ENCODE measurements at regions not wholly inside any gene's neighbourhood (a gene's known extent, or its start where the extent isn't known, plus 50 kb on each side); places are given as distances from the start of the nearest gene placed in this dataset.

DNA sequence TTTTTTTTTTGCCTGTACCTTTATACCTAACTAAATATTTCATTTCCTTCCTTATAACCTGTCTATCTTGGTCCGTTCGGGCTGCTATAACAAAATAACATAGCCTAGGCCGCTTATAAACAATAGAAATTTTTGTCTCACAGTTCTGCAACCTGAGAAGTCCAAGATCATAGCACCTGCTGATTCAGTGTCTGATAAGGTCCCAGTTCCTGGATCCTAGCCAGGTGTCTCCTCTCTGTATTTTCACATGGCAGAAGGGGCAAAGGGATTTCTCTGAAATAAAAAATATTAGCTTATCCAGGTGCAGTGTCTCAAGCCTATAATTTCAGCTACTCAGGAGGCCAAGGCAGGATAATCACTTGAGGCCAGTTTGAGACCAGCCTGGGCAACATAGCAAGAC lies 1046.6 kb upstream of the USP15 start:
- Histone ChIP-seq H3K79me2 (ENCODE audit: control insufficient read depth, insufficient read depth, low read length) (no peaks in the 10 kb centered on the region), H3K9me3 (replicated peaks; ENCODE audit: control insufficient read depth, insufficient read depth, low read depth, low read length) (no peaks in the 10 kb centered on the region; the same call in 1 of the 2 replicates), H3K4me3 (no peak overlapping the region), H3K9ac (ENCODE audit: insufficient read depth in 1 of 2, low read depth in 2 of 2, low read length in 2 of 2) (no peak overlapping the region), H2AFZ (ENCODE audit: low read depth, low read length) (no peak overlapping the region), H3K27me3 (ENCODE audit: control insufficient read depth in 2 of 2, insufficient read depth in 2 of 2, low read length in 2 of 2) (no peaks in the 10 kb centered on the region), H3K36me3 (ENCODE audit: control insufficient read depth, insufficient read depth, low read length) (no peaks in the 10 kb centered on the region), H3K27ac (ENCODE audit: extremely low read depth, low read depth, low read length) (no peak overlapping the region), H4K20me1 (replicated peaks; ENCODE audit: control insufficient read depth, insufficient read depth, low read length) (no peaks in the 10 kb centered on the region), H3K4me1 (replicated peaks in 1 of 2; ENCODE audit: control insufficient read depth in 2 of 2, insufficient read depth in 2 of 2, low read length in 2 of 2) (no peaks in the 10 kb centered on the region), H3K9me1 (ENCODE audit: control insufficient read depth, insufficient read depth, low read length) (no peaks in the 10 kb centered on the region), H3K4me2 (ENCODE audit: insufficient read depth, low read length) (no peak overlapping the region)
- FAIRE-seq: no peak
- no peak for DNase-seq (ENCODE audit: extremely low read depth in 1 of 4, low spot score in 3 of 4)
- ChIA-PET CTCF (ENCODE audit: low intra/inter-chr PET ratio) (no interaction called here), POLR2A (no interaction called here)
- TF ChIP-seq ADNP (tag; IDR thresholded peaks at IDR 0.05) (no peak), LEF1 (IDR thresholded peaks at IDR 0.05) (no peak), PTBP1 (IDR thresholded peaks at IDR 0.05; ENCODE audit: low read depth, low read length) (no peak), RCOR1 (IDR thresholded peaks at IDR 0.05; ENCODE audit: borderline replicate concordance in 1 of 2, low read depth in 2 of 2, low read length in 2 of 2) (no peak), ZNF12 (CRISPR knock-in tag; IDR thresholded peaks at IDR 0.05) (no peak), ZNF239 (CRISPR knock-in tag; IDR thresholded peaks at IDR 0.05) (no peak), HCFC1 (IDR thresholded peaks at IDR 0.05; ENCODE audit: low read depth, low read length) (no peak), BRCA1 (IDR thresholded peaks at IDR 0.05) (no peak), BRCA1 (CRISPR knock-in tag; IDR thresholded peaks at IDR 0.05) (no peak), RNF2 (IDR thresholded peaks at IDR 0.05) (no peak)
- TF ChIP-seq, protein P1, sequence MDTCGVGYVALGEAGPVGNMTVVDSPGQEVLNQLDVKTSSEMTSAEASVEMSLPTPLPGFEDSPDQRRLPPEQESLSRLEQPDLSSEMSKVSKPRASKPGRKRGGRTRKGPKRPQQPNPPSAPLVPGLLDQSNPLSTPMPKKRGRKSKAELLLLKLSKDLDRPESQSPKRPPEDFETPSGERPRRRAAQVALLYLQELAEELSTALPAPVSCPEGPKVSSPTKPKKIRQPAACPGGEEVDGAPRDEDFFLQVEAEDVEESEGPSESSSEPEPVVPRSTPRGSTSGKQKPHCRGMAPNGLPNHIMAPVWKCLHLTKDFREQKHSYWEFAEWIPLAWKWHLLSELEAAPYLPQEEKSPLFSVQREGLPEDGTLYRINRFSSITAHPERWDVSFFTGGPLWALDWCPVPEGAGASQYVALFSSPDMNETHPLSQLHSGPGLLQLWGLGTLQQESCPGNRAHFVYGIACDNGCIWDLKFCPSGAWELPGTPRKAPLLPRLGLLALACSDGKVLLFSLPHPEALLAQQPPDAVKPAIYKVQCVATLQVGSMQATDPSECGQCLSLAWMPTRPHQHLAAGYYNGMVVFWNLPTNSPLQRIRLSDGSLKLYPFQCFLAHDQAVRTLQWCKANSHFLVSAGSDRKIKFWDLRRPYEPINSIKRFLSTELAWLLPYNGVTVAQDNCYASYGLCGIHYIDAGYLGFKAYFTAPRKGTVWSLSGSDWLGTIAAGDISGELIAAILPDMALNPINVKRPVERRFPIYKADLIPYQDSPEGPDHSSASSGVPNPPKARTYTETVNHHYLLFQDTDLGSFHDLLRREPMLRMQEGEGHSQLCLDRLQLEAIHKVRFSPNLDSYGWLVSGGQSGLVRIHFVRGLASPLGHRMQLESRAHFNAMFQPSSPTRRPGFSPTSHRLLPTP (IDR thresholded peaks at IDR 0.05; ENCODE audit: borderline replicate concordance, extremely low read depth, insufficient read length): no peak
- TF ChIP-seq, protein P2, sequence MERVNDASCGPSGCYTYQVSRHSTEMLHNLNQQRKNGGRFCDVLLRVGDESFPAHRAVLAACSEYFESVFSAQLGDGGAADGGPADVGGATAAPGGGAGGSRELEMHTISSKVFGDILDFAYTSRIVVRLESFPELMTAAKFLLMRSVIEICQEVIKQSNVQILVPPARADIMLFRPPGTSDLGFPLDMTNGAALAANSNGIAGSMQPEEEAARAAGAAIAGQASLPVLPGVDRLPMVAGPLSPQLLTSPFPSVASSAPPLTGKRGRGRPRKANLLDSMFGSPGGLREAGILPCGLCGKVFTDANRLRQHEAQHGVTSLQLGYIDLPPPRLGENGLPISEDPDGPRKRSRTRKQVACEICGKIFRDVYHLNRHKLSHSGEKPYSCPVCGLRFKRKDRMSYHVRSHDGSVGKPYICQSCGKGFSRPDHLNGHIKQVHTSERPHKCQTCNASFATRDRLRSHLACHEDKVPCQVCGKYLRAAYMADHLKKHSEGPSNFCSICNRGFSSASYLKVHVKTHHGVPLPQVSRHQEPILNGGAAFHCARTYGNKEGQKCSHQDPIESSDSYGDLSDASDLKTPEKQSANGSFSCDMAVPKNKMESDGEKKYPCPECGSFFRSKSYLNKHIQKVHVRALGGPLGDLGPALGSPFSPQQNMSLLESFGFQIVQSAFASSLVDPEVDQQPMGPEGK (CRISPR knock-in tag; IDR thresholded peaks at IDR 0.05; ENCODE audit: borderline replicate concordance): no peak
- in situ Hi-C loops (cut with MboI): no loop called here
- no TSS peak for BruUV-seq (replicated peaks)
- no peak for ATAC-seq
- intact Hi-C loops (cut with micrococcal nuclease): no loop called here
- WGBS (ENCODE audit: insufficient coverage, low coverage, missing lambda C conversion rate): 0% methylated on average over 3 of the region's 3 CpGs

Data from K562 (cell line).